H1 (cell line): ENCODE measurements at regions not wholly inside any gene's neighbourhood (a gene's known extent, or its start where the extent isn't known, plus 50 kb on each side); places are given as distances from the start of the nearest gene placed in this dataset.

Experiments used
- ATF3 ChIP-seq: IDR thresholded peaks from 2 replicates; pipeline ENCODE4 v1.6.1; 2011; ENCODE audit warnings: low read depth, mild to moderate bottlenecking, low read length; ENCODE audit not compliant: insufficient read depth
- BACH1 ChIP-seq: IDR thresholded peaks from 2 replicates; pipeline ENCODE4 v1.6.1; 2012; ENCODE audit warnings: low read length, improper control_type of control experiment
- CBX8 ChIP-seq: fragments of 300-800, 300-1000 bp; sonication (generic); IDR thresholded peaks from 2 replicates; pipeline ENCODE4 v1.7.1; 2016; ENCODE audit warnings: low read depth, low read length, borderline replicate concordance
- CTCF ChIP-seq, 3 experiments: IDR thresholded peaks; 1 replicate in 2 of 3; 2 replicates in 1 of 3; pipeline versions ENCODE4 v1.5.1 to v1.6.1; 2011; ENCODE audit warnings: low read length in 3 of 3, mild to moderate bottlenecking in 3 of 3, inconsistent platforms in 2 of 3, low read depth in 1 of 3, moderate library complexity in 1 of 3; ENCODE audit not compliant: insufficient read depth in 1 of 3; ENCODE audit errors: control extremely low read depth in 1 of 3
- EGR1 ChIP-seq: IDR thresholded peaks from 2 replicates; pipeline ENCODE4 v1.6.1; 2011; ENCODE audit warnings: low read depth, low read length, borderline replicate concordance
- HDAC2 ChIP-seq, 2 experiments: fragments of 300-600 bp in 1 of 2; sonication (generic) in 1 of 2; IDR thresholded peaks; 2 replicates each; pipeline ENCODE4 v1.6.1; 2011 to 2012; ENCODE audit warnings: low read depth in 2 of 2, low read length in 2 of 2, mild to moderate bottlenecking in 2 of 2, moderate library complexity in 2 of 2, borderline replicate concordance in 1 of 2, inconsistent platforms in 1 of 2
- JUN ChIP-seq: IDR thresholded peaks from 2 replicates; pipeline ENCODE4 v1.6.1; 2011; ENCODE audit warnings: low read depth, mild to moderate bottlenecking, improper control_type of control experiment, low read length
- POLR2A ChIP-seq, 2 experiments: IDR thresholded peaks; 1 replicate in 1 of 2; 2 replicates in 1 of 2; pipeline ENCODE4 v1.6.1; 2011; ENCODE audit warnings: low read depth in 2 of 2, low read length in 2 of 2, mild to moderate bottlenecking in 2 of 2; ENCODE audit errors: control extremely low read depth in 1 of 2
- SIX5 ChIP-seq: IDR thresholded peaks from 2 replicates; pipeline ENCODE4 v1.6.1; 2011; ENCODE audit warnings: mild to moderate bottlenecking, low read depth, low read length
- SP1 ChIP-seq: IDR thresholded peaks from 2 replicates; pipeline ENCODE4 v1.6.1; 2011; ENCODE audit warnings: low read depth, low read length
- SP2 ChIP-seq: IDR thresholded peaks from 2 replicates; pipeline ENCODE4 v1.6.1; 2012; ENCODE audit warnings: mild to moderate bottlenecking, low read length, inconsistent platforms
- USF2 ChIP-seq: IDR thresholded peaks from 2 replicates; pipeline ENCODE4 v1.6.1; 2011; ENCODE audit warnings: low read length, improper control_type of control experiment

DNA sequence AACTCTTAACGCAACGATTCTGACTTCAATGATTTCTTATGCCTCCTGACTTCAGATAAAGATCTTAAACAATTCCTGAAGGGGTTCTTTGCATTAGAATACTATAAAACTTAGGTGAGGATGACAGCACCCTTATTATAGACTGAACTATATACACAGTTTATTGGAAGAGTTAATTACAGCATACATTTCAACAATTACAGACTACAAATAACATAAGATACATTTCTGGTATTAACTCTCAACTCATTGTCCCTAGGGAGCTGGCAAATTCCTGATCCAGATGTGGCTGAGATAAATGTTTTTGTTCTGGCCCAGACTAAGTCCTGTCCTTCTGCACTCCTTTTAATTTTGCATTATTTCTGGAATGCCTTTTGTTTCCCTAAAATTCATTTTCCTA is 155.5 kb upstream of the TMC3 start:
- TF ChIP-seq EGR1 (no peak), CTCF (IDR thresholded peaks at IDR 0.05; ENCODE audit: control extremely low read depth in 1 of 3, insufficient read depth in 1 of 3, low read depth in 1 of 3, low read length in 3 of 3) (no peak), BACH1 (no peak), ATF3 (no peak), SP1 (no peak), POLR2A (IDR thresholded peaks at IDR 0.05; ENCODE audit: control extremely low read depth in 1 of 2, low read depth in 2 of 2, low read length in 2 of 2) (no peak), CBX8 (no peak), SIX5 (no peak), JUN (no peak), HDAC2 (IDR thresholded peaks at IDR 0.05; ENCODE audit: borderline replicate concordance in 1 of 2, low read depth in 2 of 2, low read length in 2 of 2) (no peak), USF2 (no peak), SP2 (no peak)
